Dendritic cell treated with granulocyte-macrophage colony-stimulating factor and Interleukin-4, amounts not matched to agents 40 ng/mL and 50 ng/mL, for 4 days (primary cell): ENCODE measurements at regions not wholly inside any gene's neighbourhood (a gene's known extent, or its start where the extent isn't known, plus 50 kb on each side); places are given as distances from the start of the nearest gene placed in this dataset.

Source experiments
- H3K27ac Mint-ChIP-seq: one replicate; pipeline ENCODE4 v1.8.0; 2022; ENCODE audit warnings: mild to moderate bottlenecking, mixed read lengths
- H3K27me3 Mint-ChIP-seq: one replicate; pipeline ENCODE4 v1.8.0; 2022; ENCODE audit warnings: mild to moderate bottlenecking, mixed read lengths
- H3K36me3 Mint-ChIP-seq: one replicate; pipeline ENCODE4 v1.8.0; 2022; ENCODE audit warnings: low read depth, mixed read lengths
- H3K4me1 Mint-ChIP-seq: one replicate; pipeline ENCODE4 v1.8.0; 2022; ENCODE audit warnings: low read depth, mixed read lengths
- H3K4me3 Mint-ChIP-seq: one replicate; pipeline ENCODE4 v1.8.0; 2022; ENCODE audit warnings: mild to moderate bottlenecking, moderate library complexity, mixed read lengths
- H3K9me3 Mint-ChIP-seq: one replicate; pipeline ENCODE4 v1.8.0; 2022; ENCODE audit warnings: mixed read lengths
- intact Hi-C: fragments of 100-400 bp; cut with micrococcal nuclease; formaldehyde crosslinking; loops from one replicate; pipeline ENCODE4 v1.15.0; 2022

DNA sequence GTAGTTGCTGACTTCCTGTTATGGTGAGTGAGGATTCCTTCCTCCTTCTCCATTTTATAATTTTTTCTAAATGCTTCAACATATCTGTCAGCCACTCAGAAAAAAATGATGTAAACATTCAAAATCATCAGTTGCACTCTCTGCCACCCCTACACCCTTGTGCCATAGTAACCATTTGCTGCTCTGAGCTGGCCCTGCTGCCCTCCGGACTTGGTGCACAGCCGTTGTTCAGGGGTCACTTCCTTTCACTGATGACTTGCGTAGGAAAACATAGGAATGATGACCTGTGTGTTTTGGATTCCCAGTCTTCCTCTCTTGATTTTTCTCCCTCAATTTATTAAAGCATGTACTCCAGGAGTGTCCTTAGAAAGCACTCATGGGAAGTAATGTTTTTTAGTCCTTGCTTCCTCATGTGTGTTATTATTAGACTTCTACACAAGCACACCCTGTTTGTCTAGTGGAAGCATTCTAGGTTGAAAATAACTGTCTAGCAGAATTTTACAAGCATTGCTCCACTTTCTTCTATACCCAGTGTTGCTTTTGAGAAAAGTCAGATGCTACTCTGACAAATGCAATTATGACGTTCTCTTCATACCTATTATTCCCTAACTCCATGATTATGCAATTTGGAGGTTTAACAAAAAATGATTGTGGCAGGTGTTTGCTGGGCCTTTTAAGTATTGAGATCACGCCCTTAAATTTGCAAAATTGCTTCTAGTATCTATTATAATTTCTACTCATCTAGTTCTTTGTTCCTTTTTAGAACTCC, 62.6 kb upstream of the MTPN start:
- H3K36me3 Mint-ChIP-seq, result no peaks in the 10 kb centered on the region
- H3K9me3 Mint-ChIP-seq, result no peaks in the 10 kb centered on the region
- intact Hi-C loops, result no loop called here
- no peak overlapping the region for H3K4me3 Mint-ChIP-seq
- H3K27me3 Mint-ChIP-seq, result no peaks in the 10 kb centered on the region
- H3K4me1 Mint-ChIP-seq, result peaks cover 10% of the 10 kb centered on the region
- H3K27ac Mint-ChIP-seq, result no peak overlapping the region

DNA sequence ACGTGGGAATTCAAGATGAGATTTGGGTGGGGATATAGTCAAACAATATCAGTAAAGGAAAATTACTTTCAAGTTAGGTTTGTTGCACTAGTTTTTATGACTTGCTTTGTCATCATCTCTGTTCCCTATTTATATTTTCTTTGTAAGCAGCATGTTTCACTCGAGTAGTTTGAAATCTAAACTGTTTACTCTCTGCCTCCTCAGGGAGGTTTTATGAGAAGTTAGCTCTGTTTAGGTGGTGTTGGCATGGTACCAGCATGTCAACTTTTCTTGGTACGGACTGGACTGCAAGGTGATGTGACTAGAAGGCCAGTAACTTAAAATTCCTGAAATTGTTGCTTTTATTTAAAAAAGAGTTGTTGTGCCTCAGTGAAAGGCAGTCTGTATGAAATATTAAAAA, 59.2 kb upstream of the MTPN start:
- no peak overlapping the region for H3K4me3 Mint-ChIP-seq
- no peaks in the 10 kb centered on the region for H3K9me3 Mint-ChIP-seq
- no peaks in the 10 kb centered on the region for H3K36me3 Mint-ChIP-seq
- peaks cover 10% of the 10 kb centered on the region for H3K4me1 Mint-ChIP-seq
- H3K27me3 Mint-ChIP-seq, result peaks cover 1% of the 10 kb centered on the region
- H3K27ac Mint-ChIP-seq, result no peak overlapping the region
- intact Hi-C loops, result no loop called here

DNA sequence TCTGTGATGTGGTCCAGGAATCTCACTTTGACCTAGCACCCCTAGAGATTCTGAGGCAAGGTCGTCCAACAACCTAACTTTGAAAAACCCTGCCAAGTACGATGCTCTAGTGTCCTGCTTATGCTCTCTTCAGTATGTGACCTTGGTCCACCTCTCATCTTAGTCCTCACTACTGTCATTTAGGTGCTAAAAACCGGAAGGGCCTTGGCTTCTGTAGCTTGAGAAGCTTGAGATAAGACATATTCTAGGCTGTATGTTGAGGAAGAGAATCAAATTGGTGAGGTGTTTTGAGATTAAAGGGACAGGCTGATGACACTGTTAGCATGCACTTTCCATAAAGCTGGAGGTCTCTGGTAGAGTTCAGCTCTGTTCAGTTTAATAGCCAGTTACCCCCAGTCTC, 57.0 kb upstream of the MTPN start:
- no peaks in the 10 kb centered on the region for H3K36me3 Mint-ChIP-seq
- peaks cover 3% of the 10 kb centered on the region for H3K4me1 Mint-ChIP-seq
- H3K27ac Mint-ChIP-seq, result no peak overlapping the region
- intact Hi-C loops, result no loop called here
- H3K27me3 Mint-ChIP-seq, result peaks cover 1% of the 10 kb centered on the region
- no peaks in the 10 kb centered on the region for H3K9me3 Mint-ChIP-seq
- H3K4me3 Mint-ChIP-seq, result no peak overlapping the region

DNA sequence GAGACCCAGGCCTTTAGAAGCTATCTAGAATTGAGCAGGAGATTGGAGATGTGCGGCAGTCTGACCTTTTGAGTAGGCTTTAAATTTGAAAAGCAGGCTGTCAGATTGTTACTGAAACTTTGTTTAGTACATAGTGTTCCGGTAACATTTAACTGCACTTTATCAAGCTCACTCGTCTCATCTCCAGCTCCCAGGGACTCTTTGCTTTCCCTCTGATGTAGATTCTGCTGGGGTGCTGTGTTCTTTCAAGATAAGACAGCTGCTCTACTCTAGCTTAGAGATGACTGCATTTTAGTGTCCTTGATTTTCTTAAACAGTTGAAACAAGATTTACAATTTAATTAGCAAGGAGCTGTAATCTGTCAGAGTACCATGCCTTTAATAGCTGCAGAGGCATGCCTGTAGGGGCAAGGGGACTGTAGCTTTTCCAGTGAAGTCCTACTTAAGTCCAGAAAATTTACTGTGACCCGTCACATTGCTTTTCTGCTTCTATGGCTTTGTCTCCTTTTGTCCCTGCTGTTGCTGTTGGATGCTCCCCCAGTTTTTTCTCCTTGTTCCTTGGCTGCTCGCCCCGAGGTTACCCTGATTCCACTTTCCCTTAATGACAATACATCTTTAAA, 56.4 kb upstream of the MTPN start:
- Mint-ChIP-seq H3K4me3 (no peak overlapping the region), H3K4me1 (no peaks in the 10 kb centered on the region), H3K27me3 (peaks cover 1% of the 10 kb centered on the region), H3K9me3 (no peaks in the 10 kb centered on the region), H3K27ac (no peak overlapping the region), H3K36me3 (no peaks in the 10 kb centered on the region)
- intact Hi-C loops, result no loop called here

DNA sequence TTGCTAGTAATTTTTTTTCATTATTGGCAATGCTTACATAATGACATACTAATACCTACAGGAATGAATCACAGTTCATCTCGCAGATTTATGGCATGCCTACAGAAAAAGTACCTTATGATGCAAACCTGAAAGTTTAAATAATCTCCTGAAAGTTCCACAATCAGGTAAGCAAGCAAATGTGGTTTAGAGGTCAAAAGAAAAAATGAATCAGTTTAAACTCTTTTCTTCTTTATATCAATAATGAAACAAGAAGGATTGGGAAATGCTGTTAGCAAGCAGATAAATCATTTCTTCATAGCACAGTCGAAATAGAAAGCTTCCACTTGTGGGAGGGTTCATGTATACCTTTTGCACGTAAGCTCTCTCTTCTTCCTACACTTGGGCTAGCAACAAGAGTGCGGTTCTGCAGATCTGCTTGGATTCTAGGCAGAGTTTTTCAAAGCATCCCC, 53.7 kb upstream of the MTPN start:
- H3K9me3 Mint-ChIP-seq, result no peaks in the 10 kb centered on the region
- no peaks in the 10 kb centered on the region for H3K4me1 Mint-ChIP-seq
- peaks cover 7% of the 10 kb centered on the region for H3K27me3 Mint-ChIP-seq
- no peaks in the 10 kb centered on the region for H3K36me3 Mint-ChIP-seq
- intact Hi-C loops, result no loop called here
- no peak overlapping the region for H3K4me3 Mint-ChIP-seq
- H3K27ac Mint-ChIP-seq, result no peak overlapping the region

DNA sequence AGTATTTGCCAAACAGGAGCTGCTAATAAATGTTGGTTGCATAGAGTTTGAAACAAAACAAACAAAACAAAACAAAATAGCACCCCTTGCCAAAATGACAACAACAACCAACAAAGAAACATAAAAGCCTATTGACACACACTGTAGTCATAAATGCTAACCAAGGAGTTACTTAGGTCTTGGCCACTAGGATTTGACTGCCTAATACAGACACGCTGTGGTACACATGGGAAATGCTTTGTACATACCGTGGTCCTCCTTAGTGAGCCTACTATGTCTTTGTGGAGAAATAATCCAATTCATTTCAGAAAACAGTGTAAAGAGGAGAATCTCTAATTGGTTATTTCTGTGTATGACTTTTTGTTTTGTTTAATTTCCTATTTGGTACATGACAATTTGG, 53.2 kb upstream of the MTPN start:
- Mint-ChIP-seq H3K9me3 (no peaks in the 10 kb centered on the region), H3K27me3 (peaks cover 7% of the 10 kb centered on the region), H3K36me3 (no peaks in the 10 kb centered on the region), H3K27ac (no peak overlapping the region), H3K4me1 (no peaks in the 10 kb centered on the region), H3K4me3 (no peak overlapping the region)
- intact Hi-C loops, result no loop called here

DNA sequence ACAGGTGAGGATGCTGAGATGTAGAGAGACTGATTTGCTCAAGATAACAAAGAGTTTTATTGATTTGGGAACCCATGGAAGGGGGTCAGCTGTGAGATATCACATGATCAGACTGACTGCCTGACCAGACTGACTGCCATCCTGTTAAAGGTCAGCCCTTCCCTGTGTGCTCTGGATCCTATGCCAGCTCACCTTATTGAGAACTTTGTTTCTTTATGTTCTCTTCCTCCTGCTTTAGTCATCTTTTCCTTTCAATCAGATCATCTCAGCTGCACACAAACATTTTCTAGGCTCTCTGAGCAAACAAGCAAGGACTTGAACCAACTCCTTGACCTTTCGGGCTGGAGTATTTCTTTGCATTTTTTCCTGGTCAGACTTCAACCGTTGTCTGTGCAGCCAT, 50.0 kb upstream of the MTPN start:
- H3K9me3 Mint-ChIP-seq, result no peaks in the 10 kb centered on the region
- peaks cover 6% of the 10 kb centered on the region for H3K27me3 Mint-ChIP-seq
- H3K4me3 Mint-ChIP-seq, result no peak overlapping the region
- H3K4me1 Mint-ChIP-seq, result no peaks in the 10 kb centered on the region
- intact Hi-C loops, result no loop called here
- H3K36me3 Mint-ChIP-seq, result no peaks in the 10 kb centered on the region
- no peak overlapping the region for H3K27ac Mint-ChIP-seq
